DMS114 treated with DMSO at 0.1 percent for 48 hours (cell line): ENCODE measurements at regions not wholly inside any gene's neighbourhood (a gene's known extent, or its start where the extent isn't known, plus 50 kb on each side); places are given as distances from the start of the nearest gene placed in this dataset.

ENCODE experiments used
- DNase-seq: peaks from one replicate; lab custom pipeline; 2025; ENCODE audit not compliant: unreplicated experiment; lab: John Stamatoyannopoulos, UW

GRCh38 chr5:68429510-68429909 is 214.0 kb downstream of the PIK3R1 start:
- no peak for DNase-seq

DNA sequence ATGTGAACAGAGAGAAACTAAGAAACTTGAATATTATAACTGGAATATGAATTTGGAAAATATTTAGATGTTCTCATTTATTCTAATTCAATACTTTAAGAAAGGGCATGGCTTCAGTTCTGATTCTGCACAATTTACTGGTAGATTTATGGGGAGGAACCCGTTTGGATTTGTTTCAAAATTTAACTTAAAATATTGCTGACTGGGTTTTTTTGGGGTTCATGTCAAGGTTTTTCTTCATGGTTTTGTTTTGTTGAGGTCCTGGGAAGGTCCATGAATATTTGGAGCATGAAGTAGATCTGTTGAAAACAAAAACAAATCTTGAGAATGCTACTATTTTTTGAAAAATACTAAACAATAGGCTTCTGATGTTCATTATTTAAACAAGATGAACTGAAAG is 214.7 kb downstream of the PIK3R1 start:
- no peak for DNase-seq

GRCh38 chr5:68431186-68431585 is 215.6 kb downstream of the PIK3R1 start:
- no peak for DNase-seq

- no peak for DNase-seq
These were observed 216.2 kb downstream of the PIK3R1 start for GRCh38 chr5:68431601-68432337.

DNA sequence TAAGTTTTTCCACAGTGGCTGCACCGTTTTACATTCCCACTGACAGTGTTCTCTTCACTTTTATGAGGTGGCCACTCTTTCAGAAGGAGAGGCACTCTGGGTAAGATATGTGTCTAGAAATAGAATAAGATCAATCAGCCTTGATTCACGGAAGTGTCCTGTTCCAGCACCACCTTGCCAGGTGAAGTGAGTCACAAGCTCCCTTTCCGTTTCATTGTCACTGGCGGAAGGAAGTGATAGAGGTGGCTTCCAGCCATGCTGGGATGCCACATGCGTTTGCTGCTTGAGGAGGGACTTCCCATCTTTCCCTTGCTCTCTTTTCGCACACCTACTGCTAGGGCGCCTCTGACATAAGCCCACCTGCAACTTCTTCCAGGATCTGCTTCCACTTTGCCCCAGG is 217.1 kb downstream of the PIK3R1 start:
- DNase-seq = no peak

DNA sequence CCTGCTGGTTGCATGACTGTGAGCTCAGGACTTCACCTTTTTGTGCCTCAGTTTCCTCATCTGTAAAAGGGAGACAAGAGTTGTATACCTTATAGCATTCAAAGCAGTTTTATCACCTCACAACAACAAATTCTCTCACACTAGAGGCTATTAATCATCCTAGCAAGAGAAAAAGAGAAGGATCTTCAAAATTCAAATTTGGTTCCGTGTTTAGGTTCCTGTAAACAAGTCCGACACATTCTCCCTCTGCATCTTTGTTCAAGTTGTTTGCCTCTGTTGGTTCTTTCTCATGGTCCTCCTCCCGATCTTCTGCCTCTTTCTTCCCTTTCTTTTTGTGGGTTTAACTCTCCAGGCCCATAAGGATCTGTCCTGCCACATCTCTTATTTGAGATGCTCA is 218.0 kb downstream of the PIK3R1 start:
- DNase-seq = no peak

- DNase-seq = no peak
These were observed 218.6 kb downstream of the PIK3R1 start for GRCh38 chr5:68433923-68434879.

- DNase-seq = no peak
These were observed 220.1 kb downstream of the PIK3R1 start for GRCh38 chr5:68435611-68436010.

DNA sequence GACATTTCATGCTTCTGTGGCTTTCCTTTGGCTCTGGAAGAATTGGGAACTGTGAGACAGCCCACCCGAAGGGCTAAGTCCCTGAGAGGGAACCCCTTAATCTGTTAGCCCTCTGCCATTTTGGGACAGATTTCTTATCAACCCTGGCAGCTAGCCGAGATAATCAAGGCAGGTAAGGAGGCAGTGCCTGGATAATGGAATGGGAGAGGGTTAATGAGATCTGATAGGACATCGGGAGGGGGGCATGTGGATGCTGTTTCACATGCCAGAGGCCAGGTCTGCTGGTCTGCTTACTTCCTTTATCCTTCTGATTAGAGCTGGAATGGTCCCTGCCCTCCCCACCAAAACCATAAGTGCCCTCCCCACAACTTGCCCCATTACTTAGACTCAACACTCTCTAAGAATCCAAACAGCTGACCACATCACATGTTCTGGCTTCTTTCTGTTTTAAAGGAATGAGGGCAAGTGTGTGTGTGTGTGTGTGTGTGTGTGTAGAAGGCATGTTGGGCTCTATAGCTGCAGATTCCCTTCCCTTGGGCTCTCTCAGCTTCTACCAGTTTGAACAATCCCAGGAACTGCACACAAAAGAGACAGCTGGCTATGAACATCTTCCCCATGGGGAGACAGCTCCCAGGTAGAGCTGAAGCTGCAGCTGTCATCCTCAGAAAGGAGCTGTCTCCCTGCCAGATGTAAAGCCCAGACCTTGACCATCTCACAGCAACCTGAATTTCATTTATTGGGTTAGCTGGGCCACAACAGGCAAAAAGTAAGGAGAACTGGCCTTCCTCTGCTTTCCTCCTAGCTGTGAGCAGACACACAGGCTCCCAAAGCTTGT is 221.3 kb downstream of the PIK3R1 start:
- no peak for DNase-seq

DNA sequence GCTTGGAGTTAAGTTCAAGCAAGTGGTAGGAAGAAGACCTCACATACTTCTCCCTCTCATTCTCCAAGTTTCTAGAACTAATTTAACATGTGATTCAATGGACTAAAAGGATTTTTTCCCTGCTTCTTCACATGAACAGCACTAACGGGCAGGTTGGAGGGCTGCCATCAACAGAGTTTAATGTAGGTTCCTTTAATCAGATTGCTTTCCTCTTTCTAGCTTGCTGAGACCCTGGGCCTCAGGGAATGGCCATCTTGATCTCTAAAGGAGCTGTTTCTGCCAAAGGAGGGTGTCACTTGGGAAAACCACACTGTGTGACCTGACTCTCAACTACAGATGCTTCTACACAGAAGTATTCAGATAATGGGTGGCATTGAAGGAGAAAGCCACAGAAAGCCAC is 223.3 kb downstream of the PIK3R1 start:
- DNase-seq = no peak

- no peak for DNase-seq
These were observed 224.7 kb downstream of the PIK3R1 start for GRCh38 chr5:68440245-68440644.

DNA sequence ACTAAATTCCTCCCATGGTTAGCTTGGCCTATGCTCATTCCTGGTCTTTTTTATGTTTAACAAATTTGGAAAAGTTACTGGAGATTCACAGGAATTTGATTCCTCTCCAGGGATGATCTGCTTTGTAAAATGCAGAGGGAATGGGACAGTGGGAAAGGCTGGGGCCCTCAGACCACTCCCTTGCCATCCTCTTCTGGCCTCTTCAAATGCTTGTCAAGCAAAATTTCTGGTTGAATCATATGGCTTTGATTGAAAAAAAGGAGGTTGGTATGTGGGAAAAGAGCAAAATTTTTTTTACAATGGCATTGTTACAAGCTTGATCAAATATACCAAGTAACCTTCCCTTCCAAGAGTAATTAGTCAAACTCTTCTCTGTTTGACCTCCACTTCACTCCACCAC is 225.1 kb downstream of the PIK3R1 start:
- DNase-seq = no peak

GRCh38 chr5:68441309-68442073 is 225.9 kb downstream of the PIK3R1 start:
- DNase-seq = no peak

GRCh38 chr5:68443091-68443490 is 227.5 kb downstream of the PIK3R1 start:
- DNase-seq = no peak

DNA sequence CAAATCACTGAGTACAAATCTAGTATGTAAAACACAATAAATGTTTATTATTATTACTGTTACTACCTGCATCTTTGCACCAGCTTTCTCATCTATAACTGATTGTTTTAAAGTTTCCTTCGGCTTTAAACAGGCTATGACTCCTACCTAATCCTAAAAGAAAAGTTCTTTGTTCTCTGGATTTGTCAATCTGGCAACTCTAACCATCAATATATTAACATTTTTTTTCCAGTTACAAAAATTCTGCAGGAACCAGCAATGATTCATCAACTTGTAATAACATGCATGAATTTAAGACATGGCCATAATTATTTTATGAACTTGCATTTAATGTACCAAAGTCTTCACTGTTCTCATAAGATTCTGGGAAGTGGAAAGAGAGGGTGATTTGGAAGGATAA is 228.5 kb downstream of the PIK3R1 start:
- no peak for DNase-seq

GRCh38 chr5:68444833-68445232 is 229.3 kb downstream of the PIK3R1 start:
- DNase-seq = no peak

GRCh38 chr5:68445257-68446069 is 229.9 kb downstream of the PIK3R1 start:
- DNase-seq = no peak

GRCh38 chr5:68446070-68446357 is 230.5 kb downstream of the PIK3R1 start:
- DNase-seq = no peak

DNA sequence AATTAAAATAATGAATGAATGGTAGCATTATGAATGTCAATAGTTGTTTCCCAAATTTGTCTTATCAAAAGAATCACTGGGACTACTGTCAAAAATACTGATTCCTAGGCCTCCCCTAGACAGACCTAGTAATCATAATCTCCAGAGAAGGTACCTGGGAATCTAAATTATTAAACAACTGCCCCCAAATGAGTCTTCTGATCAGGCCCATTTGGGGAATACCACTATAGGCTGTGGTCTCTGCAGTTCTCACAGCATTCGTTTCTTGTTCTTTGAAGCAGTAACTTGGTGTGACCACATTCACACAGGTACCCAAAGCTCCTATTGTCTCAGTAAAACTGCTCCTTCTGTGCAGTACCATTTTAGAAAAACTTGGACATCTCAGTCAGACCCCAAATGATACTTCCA is 230.9 kb downstream of the PIK3R1 start:
- no peak for DNase-seq
